ENCODE measurements at regions not wholly inside any gene's neighbourhood (a gene's known extent, or its start where the extent isn't known, plus 50 kb on each side); places are given as distances from the start of the nearest gene placed in this dataset.
"Not testable (repeated sequence)": the region's sequence is repeated elsewhere in the genome, so short reads cannot be mapped to it uniquely, and the experiment has no call there.

DNA sequence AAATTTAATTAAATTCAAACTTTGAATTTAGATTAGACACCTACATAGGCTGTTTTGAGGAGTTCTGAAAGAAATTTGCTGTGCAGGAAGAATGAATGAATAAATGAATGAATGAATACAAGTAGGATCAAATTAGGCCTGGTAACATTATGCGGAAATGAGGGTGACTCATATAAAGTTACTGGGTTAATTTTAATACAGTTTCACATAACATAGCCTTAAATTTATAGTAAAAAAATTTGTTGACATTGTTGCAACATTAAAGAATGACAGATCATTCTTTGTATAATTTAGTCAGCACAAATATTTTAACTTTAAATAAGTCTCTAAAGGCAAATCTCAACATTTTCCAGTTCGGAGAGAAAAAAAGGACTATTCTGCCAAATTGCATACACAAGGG is 1293.1 kb upstream of the SLC39A10 start:
- no peak for DNase-seq (ENCODE audit: low spot score)

DNA sequence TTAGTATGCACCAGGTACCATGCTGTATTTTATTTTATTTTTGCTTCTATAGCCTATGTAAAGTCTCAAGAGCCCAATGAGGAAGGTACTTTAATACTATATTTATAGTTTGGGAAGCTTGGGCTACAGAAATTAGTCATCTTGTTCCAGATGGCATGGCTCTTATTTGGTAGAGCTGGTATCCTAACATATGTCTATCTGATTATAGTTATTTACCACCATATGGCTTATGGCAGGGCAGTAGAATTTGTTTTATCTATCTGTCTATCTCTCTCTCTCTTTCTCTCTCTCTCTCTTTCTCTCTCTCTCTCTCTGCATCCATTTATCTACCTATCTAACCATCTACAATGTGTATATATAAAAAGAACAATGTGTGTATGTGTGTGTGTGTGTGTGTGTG is 1293.7 kb upstream of the SLC39A10 start:
- DNase-seq (ENCODE audit: low spot score), result no peak

DNA sequence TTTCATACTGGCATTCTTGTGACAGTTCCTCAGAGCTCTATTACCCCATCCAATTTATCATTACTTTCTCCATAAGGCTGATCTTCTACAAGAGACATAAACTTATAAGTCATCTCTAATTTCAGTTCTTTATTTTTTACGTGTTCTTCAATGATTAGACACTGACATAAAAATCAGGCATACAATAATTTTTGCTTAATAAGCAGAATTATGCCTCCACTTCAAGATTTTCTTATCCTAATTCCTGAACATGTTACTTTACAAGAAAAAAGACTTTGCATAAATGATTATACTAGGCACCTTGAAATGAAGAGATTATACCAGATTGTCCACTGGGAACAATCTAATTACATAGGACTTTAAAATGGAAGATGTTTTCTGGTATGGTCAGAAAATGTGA is 1304.5 kb upstream of the SLC39A10 start:
- DNase-seq (ENCODE audit: low spot score), result no peak

DNA sequence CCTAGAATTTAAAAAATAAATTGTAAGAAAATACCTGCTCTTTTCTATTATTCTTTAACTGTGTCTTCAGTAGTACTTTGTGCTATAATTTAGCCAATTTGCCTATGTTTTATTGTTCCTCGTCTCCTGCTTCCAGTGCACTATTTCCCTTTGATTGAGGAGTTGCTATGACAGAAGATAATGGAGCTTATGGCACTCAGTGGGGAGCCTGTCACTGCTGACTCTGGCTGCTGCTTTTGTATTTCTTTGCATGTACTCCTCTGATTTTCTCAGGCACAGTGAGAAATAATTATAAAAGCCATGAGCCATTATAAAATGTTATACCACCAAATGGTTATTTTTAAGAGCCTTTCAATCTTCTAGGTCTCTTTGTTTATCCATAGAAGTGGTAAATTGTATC is 1310.8 kb upstream of the SLC39A10 start:
- DNase-seq (ENCODE audit: low spot score), result no peak

DNA sequence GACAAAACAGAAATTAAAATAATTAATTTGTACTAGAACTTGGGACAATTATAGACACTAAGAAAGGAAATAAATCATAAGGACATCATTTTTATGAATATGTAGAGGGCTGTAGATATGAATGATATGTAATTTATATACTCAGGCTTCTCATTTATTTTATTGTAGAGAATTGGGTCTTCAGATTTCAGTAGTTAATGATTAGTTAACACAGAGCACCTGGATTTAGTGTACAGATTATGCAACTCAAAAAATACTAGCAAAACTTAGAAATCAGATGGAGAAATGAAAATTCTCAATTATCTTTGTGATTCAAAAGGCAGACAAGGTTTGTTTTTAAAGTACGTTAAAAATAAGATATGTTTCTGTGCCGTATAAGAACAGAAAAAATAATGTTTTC is 1311.7 kb upstream of the SLC39A10 start:
- no peak for DNase-seq (ENCODE audit: low spot score)

DNA sequence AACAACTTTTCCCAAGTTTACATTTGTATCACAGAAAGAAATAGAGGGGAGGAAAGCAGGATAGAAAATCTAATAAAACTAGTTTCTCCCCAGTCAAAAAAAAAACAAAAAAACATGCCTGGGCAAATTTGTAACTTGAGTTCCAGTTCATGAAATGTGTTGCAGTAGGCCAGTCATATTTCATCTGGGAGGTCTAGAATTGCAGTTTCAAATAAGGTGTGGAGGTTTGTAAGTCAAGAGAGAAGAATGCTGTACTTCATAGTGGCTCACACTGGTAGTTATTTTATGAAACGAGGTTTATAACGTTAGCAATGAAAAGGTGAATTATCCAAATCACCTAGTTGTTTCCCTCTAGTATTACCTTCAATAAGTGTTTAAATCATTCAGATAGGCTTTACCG is 1313.9 kb upstream of the SLC39A10 start:
- DNase-seq (ENCODE audit: low spot score), result no peak

DNA sequence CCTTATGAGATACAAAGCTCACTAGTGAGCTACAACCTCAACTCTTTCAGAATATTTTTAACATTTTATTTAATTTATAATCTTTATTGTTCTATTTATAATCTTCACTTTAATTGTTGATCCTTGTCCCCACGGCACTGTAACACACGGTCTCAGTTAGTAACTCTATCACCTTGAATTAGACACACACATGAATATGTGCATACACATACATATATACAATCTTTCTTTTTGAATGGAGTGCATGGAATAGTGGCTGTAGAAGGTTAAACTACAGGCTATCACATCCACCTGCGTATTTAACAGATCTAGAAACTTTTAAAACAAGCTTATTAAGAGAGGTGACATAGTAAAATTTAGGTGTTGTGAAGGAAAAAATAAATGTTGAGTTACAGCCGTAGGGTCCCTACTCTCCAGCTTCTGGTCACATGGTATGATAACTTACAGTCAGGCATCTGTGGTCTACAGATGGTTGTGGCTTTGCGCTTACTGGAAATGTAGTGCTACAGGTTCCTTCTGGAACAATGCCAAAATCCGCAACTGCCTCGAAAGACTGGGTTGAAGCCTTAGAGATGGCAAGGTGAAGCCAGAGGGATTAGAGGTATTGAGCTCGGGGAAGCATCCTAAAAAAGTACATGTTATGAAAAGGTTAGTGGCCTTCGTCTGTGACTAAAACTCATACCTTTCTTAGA is 1324.1 kb upstream of the SLC39A10 start:
- no peak for DNase-seq (ENCODE audit: low spot score)

DNA sequence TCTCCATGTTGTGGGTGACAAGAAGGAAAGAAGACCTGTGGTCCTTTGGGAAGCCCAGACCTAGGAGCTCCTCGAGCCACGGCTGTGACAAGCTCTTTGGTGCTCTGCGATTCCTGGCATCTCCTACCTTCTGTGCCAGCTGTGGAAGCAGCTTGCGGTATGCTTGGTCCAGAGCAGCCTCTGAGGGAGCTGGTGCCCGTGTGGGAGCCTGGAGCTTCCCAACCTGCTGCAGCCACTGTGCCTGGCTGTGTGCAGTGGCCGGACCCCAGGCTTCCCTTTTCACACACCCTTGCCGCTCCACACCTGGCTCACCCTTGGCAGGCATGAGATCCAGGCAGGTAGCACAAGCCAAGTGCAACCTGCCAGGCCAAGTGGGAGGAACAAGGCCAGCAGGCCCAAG is 1328.6 kb upstream of the SLC39A10 start:
- no peak for DNase-seq (ENCODE audit: low spot score)

DNA sequence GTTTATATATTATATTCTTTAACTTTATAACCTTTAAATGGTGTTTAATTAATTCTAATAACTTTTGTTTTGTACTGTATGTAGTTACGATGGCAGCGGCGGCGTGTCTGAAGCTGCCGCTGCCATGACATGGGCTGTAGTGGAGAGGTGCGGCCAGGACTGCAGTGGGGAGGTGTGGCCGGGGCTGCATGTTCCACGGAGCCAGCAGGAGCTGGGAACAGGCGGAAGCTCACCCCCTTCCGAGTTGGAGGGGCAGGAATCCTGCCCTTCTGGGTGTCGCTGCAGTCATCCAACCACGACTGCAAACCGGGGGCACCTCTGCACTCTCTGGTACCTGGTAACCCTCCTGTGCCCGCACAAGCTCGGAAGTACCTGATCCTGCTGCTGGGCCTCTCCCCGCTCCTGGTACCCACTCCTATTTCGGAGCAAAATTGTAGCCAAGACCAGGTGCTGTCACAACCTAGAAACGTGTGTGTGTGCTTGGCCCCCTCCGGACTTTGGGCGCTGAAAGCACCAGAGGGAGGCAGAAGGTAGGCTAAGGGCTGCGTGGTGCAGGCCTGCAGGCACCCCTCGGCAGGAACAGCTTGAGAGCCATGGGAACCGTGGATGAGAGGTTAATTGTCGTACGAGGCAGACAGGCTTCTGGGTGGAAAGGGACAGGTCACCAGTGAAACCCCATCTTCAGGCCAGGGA is 1329.7 kb upstream of the SLC39A10 start:
- no peak for DNase-seq (ENCODE audit: low spot score)

DNA sequence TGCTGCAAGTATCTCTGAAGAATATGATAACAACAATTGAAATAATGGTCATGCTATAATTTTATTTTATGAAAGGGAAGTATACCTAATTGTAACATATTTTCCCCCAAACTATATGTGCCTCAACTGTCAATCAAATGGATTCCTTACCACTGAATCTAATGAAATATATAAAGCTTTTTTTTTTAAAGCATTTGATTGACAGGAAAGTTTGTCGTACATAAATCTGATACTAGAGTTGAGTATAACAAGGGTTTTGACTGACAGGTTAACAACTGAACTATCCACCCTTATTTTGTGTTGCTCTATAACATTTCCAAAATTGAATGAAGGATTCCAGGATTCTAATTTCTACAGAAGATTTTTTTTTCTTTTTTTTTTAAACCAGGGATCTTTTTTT is 1333.3 kb upstream of the SLC39A10 start:
- DNase-seq (ENCODE audit: low spot score), result no peak

DNA sequence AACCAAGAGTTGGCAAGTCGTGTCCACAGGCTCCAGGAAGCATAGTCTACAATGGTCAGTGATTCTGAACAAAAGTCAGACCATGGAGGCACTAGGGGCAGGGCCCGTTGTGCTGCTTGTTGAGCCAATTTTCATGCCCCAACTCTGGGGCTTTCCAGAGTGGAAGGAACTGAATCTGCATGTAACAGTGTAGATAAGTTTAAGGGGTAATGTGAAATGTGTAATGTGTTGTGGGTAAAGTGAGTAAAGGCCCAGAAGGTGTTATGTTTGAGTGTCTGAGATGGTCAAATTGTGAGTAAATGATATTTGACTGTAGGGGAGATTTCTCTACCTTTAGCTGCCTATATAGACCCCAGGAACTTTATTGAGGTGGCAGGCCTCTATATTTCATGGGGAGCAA is 1336.5 kb upstream of the SLC39A10 start:
- DNase-seq (ENCODE audit: low spot score), result no peak

DNA sequence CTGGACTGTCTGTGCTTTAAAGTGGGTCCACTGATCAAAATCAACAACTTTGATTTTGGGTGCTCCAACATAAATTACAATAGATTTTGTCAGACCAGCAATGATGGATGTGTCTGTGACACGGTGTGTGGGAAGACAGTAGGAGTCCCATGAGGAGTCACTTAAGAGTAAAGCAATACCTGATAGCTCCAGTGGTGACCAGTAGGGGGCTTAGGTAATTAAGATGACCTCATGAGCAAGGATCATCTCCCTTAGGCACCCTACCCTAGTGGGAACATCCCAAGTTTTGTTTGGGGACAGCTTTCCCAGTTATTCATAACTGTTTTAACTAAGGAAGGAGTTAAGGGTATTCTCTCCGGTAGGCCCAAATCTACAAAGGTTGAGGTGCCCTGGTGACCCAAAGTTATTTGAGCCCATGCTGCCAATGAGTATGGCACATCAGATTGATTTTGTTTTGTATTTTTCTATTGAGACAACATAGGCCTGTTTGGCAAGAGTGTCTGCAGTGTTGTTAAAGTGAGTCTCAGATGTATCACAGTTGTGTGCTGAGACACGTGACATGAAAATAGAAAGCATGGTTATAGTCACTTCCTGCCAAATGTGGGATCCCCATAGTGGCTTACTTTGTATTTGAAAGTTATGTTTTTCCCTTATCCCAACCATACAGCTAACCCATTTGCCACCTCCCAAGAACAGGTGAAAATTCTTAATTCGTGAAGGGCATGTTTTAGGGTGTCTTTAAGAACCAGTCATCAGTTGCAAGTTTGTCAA is 1337.6 kb upstream of the SLC39A10 start:
- DNase-seq (ENCODE audit: low spot score), result no peak

DNA sequence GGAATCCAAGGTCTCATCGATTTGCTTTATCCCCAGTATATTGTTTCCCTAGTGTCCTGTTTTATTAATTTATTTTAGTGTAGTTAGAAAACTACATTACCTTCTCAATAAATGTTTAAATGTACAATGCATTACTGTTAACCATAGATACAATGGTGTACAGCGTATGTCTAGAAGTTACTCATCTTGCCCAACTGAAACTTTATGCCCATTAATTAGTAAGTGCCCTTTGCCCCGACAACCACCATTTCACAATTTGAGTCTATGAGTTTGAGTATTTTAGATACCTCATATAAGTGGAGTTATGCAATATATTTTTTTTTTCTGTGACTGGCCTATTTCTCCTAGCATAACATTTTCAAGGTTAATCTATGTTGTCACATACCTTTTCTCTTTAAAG is 1343.0 kb upstream of the SLC39A10 start:
- DNase-seq (ENCODE audit: low spot score), result no peak

DNA sequence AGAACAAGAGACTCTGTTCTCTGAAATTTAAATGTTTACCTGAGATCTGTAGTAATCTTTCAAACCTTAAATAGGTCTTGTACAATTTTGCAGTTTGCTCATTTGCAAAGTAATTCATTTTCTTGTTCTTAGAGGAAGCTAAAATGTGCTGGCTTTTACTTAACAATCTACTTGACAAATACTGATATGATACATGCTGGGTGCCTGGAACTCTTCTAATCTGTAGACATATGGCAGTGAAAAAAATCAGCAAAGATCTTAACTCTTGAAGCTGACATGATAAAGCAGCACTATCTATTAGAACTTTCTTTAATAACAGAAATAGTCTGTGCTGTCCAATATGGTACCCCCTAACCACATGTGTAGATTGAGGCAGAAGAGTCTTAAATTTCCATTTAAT is 1352.8 kb upstream of the SLC39A10 start:
- no peak for DNase-seq (ENCODE audit: low spot score)

DNA sequence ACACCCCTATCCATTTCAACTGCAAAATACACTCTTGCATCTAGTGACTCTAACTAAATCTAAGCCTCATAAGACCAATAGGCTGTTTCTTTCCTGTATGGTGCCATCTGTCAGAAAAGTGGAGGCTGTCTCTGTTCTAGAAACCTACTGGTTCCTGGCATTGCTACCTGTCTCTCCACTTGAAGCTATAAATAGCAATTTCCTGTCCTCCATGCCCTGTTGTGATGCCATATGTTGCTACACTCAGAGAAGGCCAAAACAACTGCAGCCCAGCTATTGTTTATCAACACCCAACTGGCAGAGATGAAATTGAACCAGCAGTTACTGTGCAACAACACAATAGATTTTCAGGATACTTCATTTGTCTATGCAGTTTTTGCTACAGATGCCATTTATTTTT is 1355.1 kb upstream of the SLC39A10 start:
- no peak for DNase-seq (ENCODE audit: low spot score)

DNA sequence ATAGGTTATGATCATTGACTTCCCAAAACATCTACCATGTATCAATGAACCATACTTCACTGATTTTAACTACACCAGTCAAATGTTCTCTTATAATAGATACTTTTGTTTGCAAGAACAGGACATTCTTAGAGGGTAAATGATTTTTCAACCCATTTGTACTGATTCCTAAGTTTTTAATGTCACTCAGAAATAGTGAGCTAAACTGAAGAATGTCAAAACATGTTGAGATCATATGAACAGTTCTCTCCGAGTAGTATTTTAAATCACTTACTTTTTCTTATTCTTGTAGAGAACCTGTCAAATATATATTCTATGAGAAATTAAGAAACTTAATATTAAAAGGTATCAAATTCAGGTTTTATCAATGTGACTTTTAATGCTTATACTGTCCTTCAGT is 1362.9 kb upstream of the SLC39A10 start:
- DNase-seq (ENCODE audit: low spot score), result no peak

DNA sequence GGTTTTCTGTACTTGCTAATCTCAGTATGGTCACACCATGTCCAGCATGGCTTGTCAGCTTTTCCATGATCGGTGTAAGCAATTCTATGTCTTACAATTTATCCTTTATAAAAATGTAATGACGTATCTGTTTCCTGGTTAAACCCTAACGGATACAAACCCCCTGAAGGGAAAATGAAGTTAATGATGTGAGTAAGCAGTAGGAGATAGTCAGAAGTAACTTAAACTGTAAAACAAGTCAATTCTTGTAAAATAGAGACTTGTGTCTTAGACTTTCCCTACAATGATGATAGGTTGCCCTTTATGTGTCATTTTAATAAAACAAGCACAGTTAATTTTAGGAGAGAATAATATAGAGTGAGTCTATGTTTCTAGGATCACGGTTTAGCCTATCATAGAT is 1365.9 kb upstream of the SLC39A10 start:
- DNase-seq (ENCODE audit: low spot score), result no peak

DNA sequence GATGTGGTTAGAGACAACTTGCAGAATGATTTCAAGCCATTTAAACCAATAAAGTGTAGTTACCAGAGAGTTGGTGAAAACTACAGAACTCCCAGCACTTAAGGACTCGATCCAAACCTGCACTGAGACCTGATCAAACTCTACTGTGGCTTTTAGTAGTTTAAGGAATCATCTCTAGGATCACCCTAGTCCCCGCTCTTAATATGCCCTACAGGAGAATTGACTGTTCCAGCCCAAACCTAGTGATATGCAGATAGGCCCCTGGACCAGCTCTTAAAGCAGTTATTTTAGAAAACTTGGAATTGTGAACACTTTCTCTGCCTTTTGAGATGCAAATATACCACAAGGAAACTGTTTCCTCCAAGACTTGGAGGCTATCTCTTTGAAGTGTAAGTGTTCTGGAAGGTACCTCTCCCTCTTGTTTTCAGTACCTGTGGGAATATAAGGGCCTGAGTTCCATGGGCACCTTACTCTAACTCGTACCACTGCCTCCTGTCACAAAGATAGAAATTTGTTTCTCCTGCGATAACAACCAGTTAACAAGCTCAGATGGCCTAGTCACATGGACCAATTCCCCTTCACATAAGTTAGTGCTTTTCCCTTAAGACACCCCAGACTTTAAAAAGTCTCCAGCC is 1367.2 kb upstream of the SLC39A10 start:
- no peak for DNase-seq (ENCODE audit: low spot score)

DNA sequence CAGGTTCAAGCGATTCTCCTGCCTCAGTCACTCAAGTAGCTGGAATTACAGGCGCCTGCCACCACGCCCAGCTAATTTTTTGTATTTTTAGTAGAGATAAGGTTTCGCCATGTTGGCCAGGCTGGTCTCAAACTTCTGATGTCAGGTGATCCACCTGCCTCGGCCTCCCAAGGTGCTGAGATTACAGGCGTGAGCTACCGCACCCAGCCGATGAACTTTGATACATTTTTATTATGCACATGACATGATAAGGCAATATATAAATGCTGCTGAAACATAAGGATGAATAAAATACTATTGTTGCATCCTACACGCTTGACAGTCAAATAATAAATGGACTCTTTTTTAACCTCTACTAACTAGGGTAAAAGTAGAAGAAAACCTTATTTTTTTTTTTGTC is 1380.4 kb upstream of the SLC39A10 start:
- DNase-seq (ENCODE audit: low spot score), result not testable (repeated sequence)

DNA sequence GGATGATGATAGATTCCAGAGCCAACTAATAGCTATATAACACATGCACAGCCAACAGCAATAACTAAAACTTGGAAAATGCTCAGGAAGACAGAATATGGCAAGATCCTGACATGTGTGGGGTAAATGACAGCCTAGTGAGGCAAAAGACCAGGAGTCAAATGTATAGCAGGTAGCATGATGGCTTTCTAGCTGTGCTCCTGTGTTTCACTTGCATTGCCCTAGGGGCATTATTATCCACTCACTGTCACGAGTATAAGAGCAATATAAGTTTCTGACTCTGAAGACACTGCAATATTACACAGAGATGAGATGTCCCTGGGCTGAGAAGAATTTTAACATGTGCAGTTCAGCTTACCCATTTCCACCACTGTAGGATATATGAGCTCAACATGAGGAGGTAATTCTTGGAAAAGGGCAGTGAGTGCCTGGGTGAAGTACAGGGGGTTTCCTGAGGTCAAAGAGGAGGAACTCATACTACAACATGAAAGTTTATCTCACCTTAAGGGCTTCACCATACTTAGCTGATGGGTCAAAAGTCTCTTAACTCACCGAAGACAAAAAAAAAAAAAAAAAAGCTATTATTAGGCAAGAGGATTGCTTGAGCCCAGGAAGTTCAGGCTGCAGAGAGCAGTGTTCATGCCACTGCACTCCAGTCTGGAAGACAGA is 1385.6 kb upstream of the SLC39A10 start:
- no peak for DNase-seq (ENCODE audit: low spot score)

DNA sequence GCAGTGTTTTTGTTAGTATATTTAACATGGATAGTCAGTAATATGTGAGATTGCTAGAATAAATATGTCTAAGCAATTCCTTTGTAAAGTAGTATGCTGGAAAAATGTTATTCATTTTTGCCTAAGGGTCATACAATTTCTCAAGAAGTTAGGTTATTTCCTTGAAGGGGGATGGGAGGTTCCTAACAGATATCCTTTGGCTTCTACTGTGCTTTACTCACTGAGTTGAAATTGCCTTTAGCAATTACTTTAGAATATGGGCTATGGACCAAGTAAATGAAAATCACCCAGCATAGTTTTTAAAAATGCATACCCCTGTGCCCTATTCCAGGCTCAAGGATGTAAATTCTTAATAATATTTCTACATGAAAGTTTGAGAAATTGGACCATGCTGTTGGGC is 1386.4 kb upstream of the SLC39A10 start:
- no peak for DNase-seq (ENCODE audit: low spot score)

DNA sequence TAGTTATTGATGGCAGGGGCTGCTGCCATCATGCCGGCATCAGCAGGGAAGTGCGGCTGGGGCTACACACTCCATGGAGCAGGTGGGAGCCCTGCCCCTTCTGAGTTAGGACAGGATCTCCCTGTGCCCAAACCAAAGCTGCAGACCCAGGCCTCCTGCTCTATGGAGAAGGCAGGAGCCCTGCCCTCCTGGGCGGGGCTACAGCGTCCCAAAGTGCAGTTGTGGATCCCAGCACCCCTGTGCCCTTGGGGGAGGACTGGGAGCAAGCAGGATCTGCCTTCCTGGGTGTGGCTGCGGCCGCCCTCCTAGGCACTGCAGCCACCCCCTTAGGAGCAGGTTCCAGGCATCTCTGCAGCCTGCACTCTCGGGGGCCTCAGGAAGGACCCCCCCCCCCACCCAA is 1392.4 kb upstream of the SLC39A10 start:
- no peak for DNase-seq (ENCODE audit: low spot score)

Data from SW480 (cell line).